Panc1 (cell line): ENCODE measurements at regions not wholly inside any gene's neighbourhood (a gene's known extent, or its start where the extent isn't known, plus 50 kb on each side); places are given as distances from the start of the nearest gene placed in this dataset.

Experiments used
- POLR2AphosphoS5 ChIP-seq: IDR thresholded peaks from 2 replicates; pipeline ENCODE4 v1.6.1; 2012; ENCODE audit warnings: mild to moderate bottlenecking, low read depth, low read length, moderate library complexity
- TF ChIP-seq, protein P1 (sequence below): fragments of 450-650 bp; IDR thresholded peaks from 2 replicates; pipeline ENCODE4 v1.5.1; 2017; ENCODE audit warnings: mild to moderate bottlenecking
- TF ChIP-seq, protein P2 (sequence below), 2 experiments: IDR thresholded peaks; 2 replicates each; pipeline ENCODE4 v1.6.1; 2011 to 2012; ENCODE audit warnings: low read depth in 2 of 2, control low read depth in 1 of 2, low read length in 1 of 2, mild to moderate bottlenecking in 1 of 2, moderate library complexity in 1 of 2; ENCODE audit not compliant: insufficient read depth in 1 of 2

GRCh38 chr5:142395334-142395733 is 70.5 kb upstream of the SPRY4 start:
- TF ChIP-seq, protein P1, sequence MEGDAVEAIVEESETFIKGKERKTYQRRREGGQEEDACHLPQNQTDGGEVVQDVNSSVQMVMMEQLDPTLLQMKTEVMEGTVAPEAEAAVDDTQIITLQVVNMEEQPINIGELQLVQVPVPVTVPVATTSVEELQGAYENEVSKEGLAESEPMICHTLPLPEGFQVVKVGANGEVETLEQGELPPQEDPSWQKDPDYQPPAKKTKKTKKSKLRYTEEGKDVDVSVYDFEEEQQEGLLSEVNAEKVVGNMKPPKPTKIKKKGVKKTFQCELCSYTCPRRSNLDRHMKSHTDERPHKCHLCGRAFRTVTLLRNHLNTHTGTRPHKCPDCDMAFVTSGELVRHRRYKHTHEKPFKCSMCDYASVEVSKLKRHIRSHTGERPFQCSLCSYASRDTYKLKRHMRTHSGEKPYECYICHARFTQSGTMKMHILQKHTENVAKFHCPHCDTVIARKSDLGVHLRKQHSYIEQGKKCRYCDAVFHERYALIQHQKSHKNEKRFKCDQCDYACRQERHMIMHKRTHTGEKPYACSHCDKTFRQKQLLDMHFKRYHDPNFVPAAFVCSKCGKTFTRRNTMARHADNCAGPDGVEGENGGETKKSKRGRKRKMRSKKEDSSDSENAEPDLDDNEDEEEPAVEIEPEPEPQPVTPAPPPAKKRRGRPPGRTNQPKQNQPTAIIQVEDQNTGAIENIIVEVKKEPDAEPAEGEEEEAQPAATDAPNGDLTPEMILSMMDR: no peak
- TF ChIP-seq, protein P2, sequence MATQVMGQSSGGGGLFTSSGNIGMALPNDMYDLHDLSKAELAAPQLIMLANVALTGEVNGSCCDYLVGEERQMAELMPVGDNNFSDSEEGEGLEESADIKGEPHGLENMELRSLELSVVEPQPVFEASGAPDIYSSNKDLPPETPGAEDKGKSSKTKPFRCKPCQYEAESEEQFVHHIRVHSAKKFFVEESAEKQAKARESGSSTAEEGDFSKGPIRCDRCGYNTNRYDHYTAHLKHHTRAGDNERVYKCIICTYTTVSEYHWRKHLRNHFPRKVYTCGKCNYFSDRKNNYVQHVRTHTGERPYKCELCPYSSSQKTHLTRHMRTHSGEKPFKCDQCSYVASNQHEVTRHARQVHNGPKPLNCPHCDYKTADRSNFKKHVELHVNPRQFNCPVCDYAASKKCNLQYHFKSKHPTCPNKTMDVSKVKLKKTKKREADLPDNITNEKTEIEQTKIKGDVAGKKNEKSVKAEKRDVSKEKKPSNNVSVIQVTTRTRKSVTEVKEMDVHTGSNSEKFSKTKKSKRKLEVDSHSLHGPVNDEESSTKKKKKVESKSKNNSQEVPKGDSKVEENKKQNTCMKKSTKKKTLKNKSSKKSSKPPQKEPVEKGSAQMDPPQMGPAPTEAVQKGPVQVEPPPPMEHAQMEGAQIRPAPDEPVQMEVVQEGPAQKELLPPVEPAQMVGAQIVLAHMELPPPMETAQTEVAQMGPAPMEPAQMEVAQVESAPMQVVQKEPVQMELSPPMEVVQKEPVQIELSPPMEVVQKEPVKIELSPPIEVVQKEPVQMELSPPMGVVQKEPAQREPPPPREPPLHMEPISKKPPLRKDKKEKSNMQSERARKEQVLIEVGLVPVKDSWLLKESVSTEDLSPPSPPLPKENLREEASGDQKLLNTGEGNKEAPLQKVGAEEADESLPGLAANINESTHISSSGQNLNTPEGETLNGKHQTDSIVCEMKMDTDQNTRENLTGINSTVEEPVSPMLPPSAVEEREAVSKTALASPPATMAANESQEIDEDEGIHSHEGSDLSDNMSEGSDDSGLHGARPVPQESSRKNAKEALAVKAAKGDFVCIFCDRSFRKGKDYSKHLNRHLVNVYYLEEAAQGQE (IDR thresholded peaks at IDR 0.05; ENCODE audit: insufficient read depth in 1 of 2, low read depth in 2 of 2, low read length in 1 of 2): no peak
- no peak for TF ChIP-seq POLR2AphosphoS5
